Heart left ventricle (tissue), 16 donors: ENCODE measurements at regions not wholly inside any gene's neighbourhood (a gene's known extent, or its start where the extent isn't known, plus 50 kb on each side); places are given as distances from the start of the nearest gene placed in this dataset.

Experiments
- ATAC-seq, 4 donors: fragments of 200-7000 bp; cut with Tn5 transposase; one replicate each; pipeline ENCODE4 v1.9.1; 2020 to 2022; ENCODE audit warnings: moderate library complexity in 4 of 4, mild to moderate bottlenecking in 3 of 4, moderate number of reproducible peaks in 1 of 4
- DNase-seq, 5 donors: peaks; one replicate each; pipeline ENCODE4 v3.0.0-alpha.2; 2020
- H3K27ac ChIP-seq, 12 donors: fragments of 200-600 bp; sonication (generic) in 4 of 12; one replicate each; pipeline versions ENCODE4 v1.5.0 to v1.8.0; 2016 to 2022; ENCODE audit warnings: mild to moderate bottlenecking in 2 of 12
- H3K27me3 ChIP-seq, 9 donors: fragments of 200-600 bp; sonication (generic) in 2 of 9; one replicate each; pipeline versions ENCODE4 v1.5.1 to v1.8.0; 2016 to 2022; ENCODE audit warnings: mild to moderate bottlenecking in 3 of 9
- H3K36me3 ChIP-seq, 9 donors: fragments of 200-600 bp; sonication (generic) in 2 of 9; one replicate each; pipeline versions ENCODE4 v1.5.0 to v1.8.0; 2018 to 2022; ENCODE audit warnings: mild to moderate bottlenecking in 2 of 9
- H3K4me1 ChIP-seq, 12 donors: fragments of 200-600 bp; sonication (generic) in 4 of 12; one replicate each; pipeline versions ENCODE4 v1.5.0 to v1.8.0; 2016 to 2022; ENCODE audit warnings: mild to moderate bottlenecking in 3 of 12
- H3K4me3 ChIP-seq, 12 donors: fragments of 200-600 bp; sonication (generic) in 4 of 12; one replicate each; pipeline versions ENCODE4 v1.5.0 to v1.8.0; 2017 to 2022; ENCODE audit warnings: mild to moderate bottlenecking in 9 of 12, moderate library complexity in 4 of 12
- H3K9me3 ChIP-seq, 12 donors: fragments of 200-600 bp; sonication (generic) in 4 of 12; one replicate each; pipeline versions ENCODE4 v1.5.0 to v1.8.0; 2016 to 2022; ENCODE audit warnings: mild to moderate bottlenecking in 1 of 12
- CTCF ChIP-seq, 12 donors: fragments of 200-600 bp; sonication (generic) in 4 of 12; IDR thresholded peaks; one replicate each; pipeline versions ENCODE4 v1.5.0 to v1.8.0; 2018 to 2022; ENCODE audit warnings: antibody characterized with exemption in 12 of 12, mild to moderate bottlenecking in 5 of 12
- POLR2A ChIP-seq, 2 donors: fragments of 450-650 bp; IDR thresholded peaks; one replicate each; pipeline ENCODE4 v1.6.1; 2017; ENCODE audit warnings: antibody characterized with exemption in 2 of 2, mild to moderate bottlenecking in 2 of 2, moderate library complexity in 2 of 2
- WGBS, 4 donors: extraction: QIAGEN DNeasy Blood & Tissue Kit in 2 of 4; methylation state at CpG; one replicate each; pipeline versions ENCODE4 v1.1.5 to v1.1.7; 2013 to 2018; 5-methylcytosine and 5-hydroxymethylcytosine counted together
- intact Hi-C, 10 donors: fragments of 100-400 bp; cut with DNase I; formaldehyde crosslinking; loops; one replicate each; pipeline versions ENCODE4 v1.11.1 to v1.14.2; 2022
- donor health status: ischemic (EF 13 %, LVEDD 7.1; RV severe dilation, severe dysfunction).
- donor health status: healthy with polysubstance abuse.
- donor health status: DM: no; HTN: yes; CAD: no.
- donor health status: DM: no; HTN: no; CAD: no.
- donor health status: ischemic (EF 25% LVEDD 6.9; RV normal size, moderate dysfunction).
- donor health status: ischemic (EF 25% LVEDD 5.7; RV mildly dilated, moderate dysfunction).
- donor health status: healthy.
- donor health status: DM: yes; HTN: yes; CAD: no.
- donor health status: ischemic (EF 35%, LVEDD 5.7; RV mildly dilated, moderate dysfunction).
- donor health status: nonischemic (EF 11% LVEDD 7.7; RV severe dilation, severe dysfunction).
- donor health status: DM: yes; HTN: yes; CAD: no.
- donor health status: PGD.
- donor health status: ischemic (EF 29% LVEDD 5.4; RV normal size, mild dysfunction).
- donor health status: nonischemic (EF 23%, LVEDD 6.1; RV moderate dilation, normal function).

- DNase-seq (no peak), ATAC-seq (no peak)
- intact Hi-C loops, result no loop called here
- no peaks in the 10 kb centered on the region for H3K4me1 ChIP-seq
- H3K36me3 ChIP-seq, result no peaks in the 10 kb centered on the region
- peaks cover 0 to 11% (median 0%) of the 10 kb centered on the region in 12 donors for H3K9me3 ChIP-seq
- H3K4me3 ChIP-seq, result no peak overlapping the region
- TF ChIP-seq CTCF (IDR thresholded peaks at IDR 0.05), result no peak
- no peak for TF ChIP-seq POLR2A (IDR thresholded peaks at IDR 0.05)
- H3K27ac ChIP-seq, result no peak overlapping the region
- no peaks in the 10 kb centered on the region for H3K27me3 ChIP-seq
- WGBS, 4 donors, result 61 to 80% (median 76%) methylated on average over 1 of the region's 1 CpG
Observed at GRCh38 chr1:187245201-187245600, 416.5 kb downstream of the PLA2G4A start.

DNA sequence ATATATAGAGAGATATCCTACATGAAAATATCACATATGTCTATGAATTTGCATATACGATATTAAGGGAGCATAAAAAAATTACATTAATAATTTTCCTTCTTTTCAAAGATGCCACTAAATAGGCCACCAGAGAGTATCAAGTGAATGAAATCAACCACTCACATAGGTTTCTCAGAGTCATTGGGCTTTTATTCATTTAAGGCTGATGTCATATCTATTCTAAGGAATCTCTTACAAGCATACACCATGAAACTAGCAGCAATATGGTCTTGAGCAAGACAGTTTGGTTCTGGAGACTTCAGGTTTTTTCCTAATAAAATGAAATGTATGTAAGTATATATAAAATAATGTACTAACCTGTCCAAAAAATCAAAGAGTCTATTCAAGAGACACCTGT is 420.4 kb downstream of the PLA2G4A start:
- Histone ChIP-seq H3K27ac (no peak overlapping the region), H3K9me3 (peaks cover 0 to 11% (median 0%) of the 10 kb centered on the region in 12 donors), H3K27me3 (no peaks in the 10 kb centered on the region), H3K36me3 (no peaks in the 10 kb centered on the region), H3K4me1 (no peaks in the 10 kb centered on the region), H3K4me3 (no peak overlapping the region)
- DNase-seq, result no peak
- no peak for TF ChIP-seq CTCF (IDR thresholded peaks at IDR 0.05)
- TF ChIP-seq POLR2A (IDR thresholded peaks at IDR 0.05), result no peak
- no peak for ATAC-seq
- WGBS, 4 donors, result 86 to 95% (median 88%) methylated on average over 1 of the region's 1 CpG
- intact Hi-C loops, result no loop called here

GRCh38 chr1:187252923-187253322 is 424.2 kb downstream of the PLA2G4A start:
- no peaks in the 10 kb centered on the region for H3K36me3 ChIP-seq
- no peaks in the 10 kb centered on the region for H3K9me3 ChIP-seq
- WGBS, 4 donors, result 91 to 100% (median 94%) methylated on average over 1 of the region's 1 CpG
- no peaks in the 10 kb centered on the region for H3K4me1 ChIP-seq
- ATAC-seq (no peak), DNase-seq (no peak)
- no peak overlapping the region for H3K4me3 ChIP-seq
- no peak overlapping the region for H3K27ac ChIP-seq
- TF ChIP-seq CTCF (IDR thresholded peaks at IDR 0.05), result no peak
- no peak for TF ChIP-seq POLR2A (IDR thresholded peaks at IDR 0.05)
- intact Hi-C loops, result no loop called here
- H3K27me3 ChIP-seq, result no peaks in the 10 kb centered on the region

GRCh38 chr1:187257476-187257875 is 428.7 kb downstream of the PLA2G4A start:
- H3K4me1 ChIP-seq, result no peaks in the 10 kb centered on the region
- no peaks in the 10 kb centered on the region for H3K27me3 ChIP-seq
- ATAC-seq (no peak), DNase-seq (no peak)
- H3K36me3 ChIP-seq, result no peaks in the 10 kb centered on the region
- WGBS, 4 donors, result 69 to 80% (median 76%) methylated on average over 3 of the region's 3 CpGs
- no peak overlapping the region for H3K27ac ChIP-seq
- H3K9me3 ChIP-seq, result no peaks in the 10 kb centered on the region
- intact Hi-C loops, result no loop called here
- no peak overlapping the region for H3K4me3 ChIP-seq
- TF ChIP-seq CTCF (IDR thresholded peaks at IDR 0.05) (no peak), POLR2A (IDR thresholded peaks at IDR 0.05) (no peak)
